DOHH2 (cell line): ENCODE measurements at regions not wholly inside any gene's neighbourhood (a gene's known extent, or its start where the extent isn't known, plus 50 kb on each side); places are given as distances from the start of the nearest gene placed in this dataset.

Experiments
- H3F3A ChIP-seq: fragments of 200-600 bp; sonication (generic), shearing (Covaris generic); 2 replicates; pipeline ENCODE4 v1.6.0; 2016; ENCODE audit warnings: antibody characterized with exemption, mild to moderate bottlenecking; ENCODE audit not compliant: control insufficient read depth, insufficient read depth
- H3K27ac ChIP-seq: fragments of 200-600 bp; sonication (generic); 2 replicates; pipeline ENCODE4 v1.5.1; 2014; ENCODE audit warnings: low read depth, mild to moderate bottlenecking, low read length, moderate library complexity
- H3K27me3 ChIP-seq: fragments of 200-600 bp; sonication (generic); 2 replicates; pipeline ENCODE4 v1.6.1; 2014; ENCODE audit warnings: mild to moderate bottlenecking, low read length, mixed read lengths; ENCODE audit not compliant: control insufficient read depth
- H3K36me3 ChIP-seq: fragments of 200-600 bp; sonication (generic); 2 replicates; pipeline ENCODE4 v1.6.1; 2014; ENCODE audit warnings: mild to moderate bottlenecking, low read length, moderate library complexity, mixed read lengths; ENCODE audit not compliant: control insufficient read depth
- H3K4me1 ChIP-seq: fragments of 200-600 bp; sonication (generic); 2 replicates; pipeline ENCODE4 v1.6.1; 2014; ENCODE audit warnings: mild to moderate bottlenecking, low read length, mixed read lengths; ENCODE audit not compliant: control insufficient read depth
- H3K4me2 ChIP-seq: fragments of 200-600 bp; sonication (generic); 2 replicates; pipeline ENCODE4 v1.6.0; 2014; ENCODE audit warnings: mild to moderate bottlenecking, low read length, moderate library complexity
- H3K4me3 ChIP-seq: fragments of 200-600 bp; sonication (generic); 2 replicates; pipeline ENCODE4 v1.5.1; 2014; ENCODE audit warnings: mild to moderate bottlenecking, low read length, mixed read lengths
- H3K79me2 ChIP-seq: fragments of 200-600 bp; sonication (generic); 2 replicates; pipeline ENCODE4 v1.6.1; 2014; ENCODE audit warnings: mild to moderate bottlenecking, low read length, mixed read lengths; ENCODE audit not compliant: control insufficient read depth
- H3K9me2 ChIP-seq: fragments of 200-600 bp; sonication (generic); replicated peaks from 2 replicates; pipeline ENCODE4 v1.6.1; 2014; ENCODE audit warnings: mild to moderate bottlenecking, low read length, mixed read lengths; ENCODE audit not compliant: control insufficient read depth
- H3K9me3 ChIP-seq: fragments of 200-600 bp; sonication (generic); 2 replicates; pipeline ENCODE4 v1.6.1; 2014; ENCODE audit warnings: antibody characterized with exemption, low read length, mixed read lengths; ENCODE audit not compliant: control insufficient read depth, insufficient read depth
- H4K20me1 ChIP-seq: fragments of 200-600 bp; sonication (generic); 2 replicates; pipeline ENCODE4 v1.6.0; 2014; ENCODE audit warnings: low read depth, mild to moderate bottlenecking, antibody characterized with exemption, low read length, moderate library complexity; ENCODE audit not compliant: control insufficient read depth, insufficient read depth
- CTCF ChIP-seq: fragments of 200-600 bp; sonication (generic); IDR thresholded peaks from one replicate; pipeline ENCODE4 v1.5.1; 2014; ENCODE audit warnings: antibody characterized with exemption, mild to moderate bottlenecking, low read depth, low read length; ENCODE audit not compliant: poor library complexity, severe bottlenecking
- EZH2phosphoT487 ChIP-seq: fragments of 200-600 bp; sonication (generic); IDR thresholded peaks from 2 replicates; pipeline ENCODE4 v1.6.1; 2017; ENCODE audit warnings: borderline replicate concordance, mild to moderate bottlenecking, antibody characterized with exemption, low read length, moderate library complexity, mixed read lengths

- H3K79me2 ChIP-seq = no peaks in the 10 kb centered on the region
- no peak overlapping the region for H3K4me2 ChIP-seq
- H3F3A ChIP-seq = no peaks in the 10 kb centered on the region
- no peaks in the 10 kb centered on the region for H3K9me3 ChIP-seq
- no peaks in the 10 kb centered on the region; the same call in 1 of the 2 replicates for H3K9me2 ChIP-seq
- H3K27ac ChIP-seq = no peak overlapping the region
- no peaks in the 10 kb centered on the region for H3K27me3 ChIP-seq
- H4K20me1 ChIP-seq = no peaks in the 10 kb centered on the region
- H3K4me1 ChIP-seq = no peaks in the 10 kb centered on the region
- TF ChIP-seq CTCF (no peak), EZH2phosphoT487 (no peak)
- no peak overlapping the region for H3K4me3 ChIP-seq
- H3K36me3 ChIP-seq = no peaks in the 10 kb centered on the region
Measured at GRCh38 chr5:129163810-129164378, 69.3 kb downstream of the ISOC1 start.

GRCh38 chr5:129170050-129170449 lies 75.5 kb downstream of the ISOC1 start:
- Histone ChIP-seq H3F3A (no peaks in the 10 kb centered on the region), H3K4me3 (no peak overlapping the region), H3K9me2 (no peaks in the 10 kb centered on the region), H3K4me2 (no peak overlapping the region), H3K27me3 (no peaks in the 10 kb centered on the region), H3K9me3 (no peaks in the 10 kb centered on the region), H3K27ac (no peak overlapping the region), H3K36me3 (no peaks in the 10 kb centered on the region), H3K79me2 (no peaks in the 10 kb centered on the region), H4K20me1 (no peaks in the 10 kb centered on the region), H3K4me1 (no peaks in the 10 kb centered on the region)
- no peak for TF ChIP-seq EZH2phosphoT487
- TF ChIP-seq CTCF = no peak

GRCh38 chr5:129171194-129171944 lies 76.8 kb downstream of the ISOC1 start:
- H3K36me3 ChIP-seq = no peaks in the 10 kb centered on the region
- TF ChIP-seq CTCF (no peak), EZH2phosphoT487 (no peak)
- no peaks in the 10 kb centered on the region for H3K27me3 ChIP-seq
- no peaks in the 10 kb centered on the region for H3F3A ChIP-seq
- H4K20me1 ChIP-seq = no peaks in the 10 kb centered on the region
- no peak overlapping the region for H3K4me3 ChIP-seq
- no peak overlapping the region for H3K4me2 ChIP-seq
- H3K27ac ChIP-seq = no peak overlapping the region
- H3K9me3 ChIP-seq = no peaks in the 10 kb centered on the region
- H3K79me2 ChIP-seq = no peaks in the 10 kb centered on the region
- H3K4me1 ChIP-seq = no peaks in the 10 kb centered on the region
- H3K9me2 ChIP-seq = no peaks in the 10 kb centered on the region; the same call in 1 of the 2 replicates
